H1 (cell line): ENCODE measurements at regions not wholly inside any gene's neighbourhood (a gene's known extent, or its start where the extent isn't known, plus 50 kb on each side); places are given as distances from the start of the nearest gene placed in this dataset.

Experiments
- HDAC2 ChIP-seq, 2 experiments: fragments of 300-600 bp in 1 of 2; sonication (generic) in 1 of 2; IDR thresholded peaks; 2 replicates each; pipeline ENCODE4 v1.6.1; 2011 to 2012; ENCODE audit warnings: low read depth in 2 of 2, low read length in 2 of 2, mild to moderate bottlenecking in 2 of 2, moderate library complexity in 2 of 2, borderline replicate concordance in 1 of 2, inconsistent platforms in 1 of 2
- TF ChIP-seq, protein P1 (sequence below): fragments of 300-600 bp; sonication (generic); IDR thresholded peaks from 2 replicates; pipeline ENCODE4 v1.7.1; 2012; ENCODE audit warnings: low read length, moderate library complexity, mild to moderate bottlenecking, inconsistent platforms; ENCODE audit not compliant: insufficient replicate concordance

DNA sequence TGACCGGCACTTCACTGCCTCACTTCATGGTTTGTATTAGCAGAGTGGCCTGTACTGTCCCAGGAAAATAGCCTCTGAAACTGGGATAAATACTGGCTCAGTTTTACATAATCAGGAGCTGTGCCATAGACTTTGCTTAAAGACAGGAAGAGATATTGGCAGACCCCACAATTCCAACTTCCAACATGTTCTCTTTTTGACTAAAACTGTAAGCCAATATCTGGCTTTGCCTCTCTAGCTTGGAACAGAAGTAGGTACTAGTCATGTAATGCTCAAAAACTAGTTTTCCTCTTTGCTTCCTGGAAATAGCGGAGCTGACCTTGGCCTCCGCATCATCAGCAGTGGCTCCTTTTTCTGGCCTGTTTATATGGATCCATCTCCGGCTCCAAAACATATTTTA, 276.9 kb downstream of the CDH9 start (continued):
- TF ChIP-seq, protein P1, sequence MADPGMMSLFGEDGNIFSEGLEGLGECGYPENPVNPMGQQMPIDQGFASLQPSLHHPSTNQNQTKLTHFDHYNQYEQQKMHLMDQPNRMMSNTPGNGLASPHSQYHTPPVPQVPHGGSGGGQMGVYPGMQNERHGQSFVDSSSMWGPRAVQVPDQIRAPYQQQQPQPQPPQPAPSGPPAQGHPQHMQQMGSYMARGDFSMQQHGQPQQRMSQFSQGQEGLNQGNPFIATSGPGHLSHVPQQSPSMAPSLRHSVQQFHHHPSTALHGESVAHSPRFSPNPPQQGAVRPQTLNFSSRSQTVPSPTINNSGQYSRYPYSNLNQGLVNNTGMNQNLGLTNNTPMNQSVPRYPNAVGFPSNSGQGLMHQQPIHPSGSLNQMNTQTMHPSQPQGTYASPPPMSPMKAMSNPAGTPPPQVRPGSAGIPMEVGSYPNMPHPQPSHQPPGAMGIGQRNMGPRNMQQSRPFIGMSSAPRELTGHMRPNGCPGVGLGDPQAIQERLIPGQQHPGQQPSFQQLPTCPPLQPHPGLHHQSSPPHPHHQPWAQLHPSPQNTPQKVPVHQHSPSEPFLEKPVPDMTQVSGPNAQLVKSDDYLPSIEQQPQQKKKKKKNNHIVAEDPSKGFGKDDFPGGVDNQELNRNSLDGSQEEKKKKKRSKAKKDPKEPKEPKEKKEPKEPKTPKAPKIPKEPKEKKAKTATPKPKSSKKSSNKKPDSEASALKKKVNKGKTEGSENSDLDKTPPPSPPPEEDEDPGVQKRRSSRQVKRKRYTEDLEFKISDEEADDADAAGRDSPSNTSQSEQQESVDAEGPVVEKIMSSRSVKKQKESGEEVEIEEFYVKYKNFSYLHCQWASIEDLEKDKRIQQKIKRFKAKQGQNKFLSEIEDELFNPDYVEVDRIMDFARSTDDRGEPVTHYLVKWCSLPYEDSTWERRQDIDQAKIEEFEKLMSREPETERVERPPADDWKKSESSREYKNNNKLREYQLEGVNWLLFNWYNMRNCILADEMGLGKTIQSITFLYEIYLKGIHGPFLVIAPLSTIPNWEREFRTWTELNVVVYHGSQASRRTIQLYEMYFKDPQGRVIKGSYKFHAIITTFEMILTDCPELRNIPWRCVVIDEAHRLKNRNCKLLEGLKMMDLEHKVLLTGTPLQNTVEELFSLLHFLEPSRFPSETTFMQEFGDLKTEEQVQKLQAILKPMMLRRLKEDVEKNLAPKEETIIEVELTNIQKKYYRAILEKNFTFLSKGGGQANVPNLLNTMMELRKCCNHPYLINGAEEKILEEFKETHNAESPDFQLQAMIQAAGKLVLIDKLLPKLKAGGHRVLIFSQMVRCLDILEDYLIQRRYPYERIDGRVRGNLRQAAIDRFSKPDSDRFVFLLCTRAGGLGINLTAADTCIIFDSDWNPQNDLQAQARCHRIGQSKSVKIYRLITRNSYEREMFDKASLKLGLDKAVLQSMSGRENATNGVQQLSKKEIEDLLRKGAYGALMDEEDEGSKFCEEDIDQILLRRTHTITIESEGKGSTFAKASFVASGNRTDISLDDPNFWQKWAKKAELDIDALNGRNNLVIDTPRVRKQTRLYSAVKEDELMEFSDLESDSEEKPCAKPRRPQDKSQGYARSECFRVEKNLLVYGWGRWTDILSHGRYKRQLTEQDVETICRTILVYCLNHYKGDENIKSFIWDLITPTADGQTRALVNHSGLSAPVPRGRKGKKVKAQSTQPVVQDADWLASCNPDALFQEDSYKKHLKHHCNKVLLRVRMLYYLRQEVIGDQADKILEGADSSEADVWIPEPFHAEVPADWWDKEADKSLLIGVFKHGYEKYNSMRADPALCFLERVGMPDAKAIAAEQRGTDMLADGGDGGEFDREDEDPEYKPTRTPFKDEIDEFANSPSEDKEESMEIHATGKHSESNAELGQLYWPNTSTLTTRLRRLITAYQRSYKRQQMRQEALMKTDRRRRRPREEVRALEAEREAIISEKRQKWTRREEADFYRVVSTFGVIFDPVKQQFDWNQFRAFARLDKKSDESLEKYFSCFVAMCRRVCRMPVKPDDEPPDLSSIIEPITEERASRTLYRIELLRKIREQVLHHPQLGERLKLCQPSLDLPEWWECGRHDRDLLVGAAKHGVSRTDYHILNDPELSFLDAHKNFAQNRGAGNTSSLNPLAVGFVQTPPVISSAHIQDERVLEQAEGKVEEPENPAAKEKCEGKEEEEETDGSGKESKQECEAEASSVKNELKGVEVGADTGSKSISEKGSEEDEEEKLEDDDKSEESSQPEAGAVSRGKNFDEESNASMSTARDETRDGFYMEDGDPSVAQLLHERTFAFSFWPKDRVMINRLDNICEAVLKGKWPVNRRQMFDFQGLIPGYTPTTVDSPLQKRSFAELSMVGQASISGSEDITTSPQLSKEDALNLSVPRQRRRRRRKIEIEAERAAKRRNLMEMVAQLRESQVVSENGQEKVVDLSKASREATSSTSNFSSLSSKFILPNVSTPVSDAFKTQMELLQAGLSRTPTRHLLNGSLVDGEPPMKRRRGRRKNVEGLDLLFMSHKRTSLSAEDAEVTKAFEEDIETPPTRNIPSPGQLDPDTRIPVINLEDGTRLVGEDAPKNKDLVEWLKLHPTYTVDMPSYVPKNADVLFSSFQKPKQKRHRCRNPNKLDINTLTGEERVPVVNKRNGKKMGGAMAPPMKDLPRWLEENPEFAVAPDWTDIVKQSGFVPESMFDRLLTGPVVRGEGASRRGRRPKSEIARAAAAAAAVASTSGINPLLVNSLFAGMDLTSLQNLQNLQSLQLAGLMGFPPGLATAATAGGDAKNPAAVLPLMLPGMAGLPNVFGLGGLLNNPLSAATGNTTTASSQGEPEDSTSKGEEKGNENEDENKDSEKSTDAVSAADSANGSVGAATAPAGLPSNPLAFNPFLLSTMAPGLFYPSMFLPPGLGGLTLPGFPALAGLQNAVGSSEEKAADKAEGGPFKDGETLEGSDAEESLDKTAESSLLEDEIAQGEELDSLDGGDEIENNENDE = no peak
- no peak for TF ChIP-seq HDAC2 (IDR thresholded peaks at IDR 0.05; ENCODE audit: borderline replicate concordance in 1 of 2, low read depth in 2 of 2, low read length in 2 of 2)
